SK-N-MC (cell line): ENCODE measurements at regions not wholly inside any gene's neighbourhood (a gene's known extent, or its start where the extent isn't known, plus 50 kb on each side); places are given as distances from the start of the nearest gene placed in this dataset.
"Not testable (repeated sequence)": the region's sequence is repeated elsewhere in the genome, so short reads cannot be mapped to it uniquely, and the experiment has no call there.

Source experiments
- DNase-seq: peaks from one replicate; pipeline ENCODE4 v3.0.0-alpha.2; 2011; ENCODE audit warnings: low read depth, low spot score
- H3K27ac ChIP-seq: fragments of 200-600 bp; sonication (generic); 2 replicates; pipeline ENCODE4 v1.5.1; 2016; ENCODE audit warnings: mixed run types
- H3K36me3 ChIP-seq: fragments of 200-600 bp; sonication (generic); 2 replicates; pipeline ENCODE4 v1.6.1; 2017; ENCODE audit warnings: antibody characterized with exemption, low read length, mixed read lengths; ENCODE audit not compliant: insufficient read depth
- H3K4me3 ChIP-seq: fragments of 200-600 bp; sonication (generic); 2 replicates; pipeline ENCODE4 v1.5.1; 2016
- H3K9ac ChIP-seq: fragments of 200-600 bp; sonication (generic); 2 replicates; pipeline ENCODE4 v1.8.0; 2017; ENCODE audit warnings: mixed run types, mixed read lengths; ENCODE audit not compliant: insufficient read length
- H3K9me3 ChIP-seq: fragments of 200-600 bp; sonication (generic); 2 replicates; pipeline ENCODE4 v1.6.1; 2017; ENCODE audit warnings: low read depth, mild to moderate bottlenecking, antibody characterized with exemption, low read length, moderate library complexity, mixed read lengths
- EZH2 ChIP-seq: fragments of 200-600 bp; sonication (generic); IDR thresholded peaks from one replicate; pipeline ENCODE4 v1.6.1; 2017; ENCODE audit warnings: antibody characterized with exemption
- FOXP2 ChIP-seq: optimal IDR thresholded peaks from 2 replicates; pipeline ENCODE3; 2011; ENCODE audit warnings: mild to moderate bottlenecking, moderate library complexity; ENCODE audit not compliant: insufficient read depth; ENCODE audit errors: extremely low read length, control extremely low read depth
- POLR2AphosphoS5 ChIP-seq: IDR thresholded peaks from 2 replicates; pipeline ENCODE4 v1.6.1; 2012; ENCODE audit warnings: mild to moderate bottlenecking, low read depth, low read length, borderline replicate concordance

GRCh38 chrX:28124416-28124815 is 143.2 kb upstream of the DCAF8L1 start:
- H3K9ac ChIP-seq = no peak overlapping the region
- no peak overlapping the region for H3K4me3 ChIP-seq
- no peak for TF ChIP-seq POLR2AphosphoS5
- H3K36me3 ChIP-seq = no peaks in the 10 kb centered on the region
- no peaks in the 10 kb centered on the region for H3K9me3 ChIP-seq
- no peak overlapping the region for H3K27ac ChIP-seq
- DNase-seq = no peak

DNA sequence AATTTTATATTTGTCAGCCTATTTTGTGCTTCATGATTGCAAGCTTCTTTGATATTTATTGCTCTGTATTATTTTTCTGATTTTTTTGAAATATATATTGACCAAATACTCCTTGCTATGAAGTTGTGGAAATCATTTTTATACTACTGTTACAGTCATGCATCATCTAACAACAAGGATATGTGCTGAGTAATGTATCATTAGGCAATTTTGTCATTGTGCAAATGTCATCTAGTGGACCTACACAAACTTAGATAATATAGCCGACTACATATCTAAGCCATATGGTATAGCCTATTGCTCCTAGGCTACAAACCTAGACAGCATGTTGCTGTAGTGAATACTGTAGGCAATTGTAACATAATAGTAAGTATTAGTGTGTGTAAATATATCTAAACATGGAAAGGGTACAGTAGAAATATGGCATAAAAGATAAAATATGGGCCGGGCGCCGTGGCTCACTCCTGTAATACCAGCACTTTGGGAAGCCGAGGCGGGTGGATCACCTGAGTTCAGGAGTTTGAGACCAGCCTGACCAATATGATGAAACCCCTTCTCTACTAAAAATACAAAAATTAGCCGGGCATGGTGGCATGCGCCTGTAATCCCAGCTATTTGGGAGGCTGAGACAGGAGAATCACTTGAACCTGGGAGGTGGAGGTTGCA is 139.5 kb upstream of the DCAF8L1 start:
- not testable (repeated sequence) for H3K9me3 ChIP-seq, H3K27ac ChIP-seq, H3K4me3 ChIP-seq, DNase-seq, H3K36me3 ChIP-seq, H3K9ac ChIP-seq

- no peaks in the 10 kb centered on the region for H3K9me3 ChIP-seq
- H3K9ac ChIP-seq = no peak overlapping the region
- H3K4me3 ChIP-seq = no peak overlapping the region
- no peaks in the 10 kb centered on the region for H3K36me3 ChIP-seq
- no peak overlapping the region for H3K27ac ChIP-seq
- TF ChIP-seq POLR2AphosphoS5 (no peak), EZH2 (no peak), FOXP2 (no peak)
- no peak for DNase-seq
Measured at GRCh38 chrX:28120072-28120471, 138.8 kb upstream of the DCAF8L1 start.

- no peak overlapping the region for H3K27ac ChIP-seq
- no peak for TF ChIP-seq POLR2AphosphoS5
- no peak for TF ChIP-seq FOXP2
- no peak for TF ChIP-seq EZH2
- no peak overlapping the region for H3K4me3 ChIP-seq
- H3K36me3 ChIP-seq = no peaks in the 10 kb centered on the region
- DNase-seq = no peak
- H3K9me3 ChIP-seq = no peaks in the 10 kb centered on the region
- H3K9ac ChIP-seq = no peak overlapping the region
Measured at GRCh38 chrX:28108186-28108945, 127.1 kb upstream of the DCAF8L1 start.

DNA sequence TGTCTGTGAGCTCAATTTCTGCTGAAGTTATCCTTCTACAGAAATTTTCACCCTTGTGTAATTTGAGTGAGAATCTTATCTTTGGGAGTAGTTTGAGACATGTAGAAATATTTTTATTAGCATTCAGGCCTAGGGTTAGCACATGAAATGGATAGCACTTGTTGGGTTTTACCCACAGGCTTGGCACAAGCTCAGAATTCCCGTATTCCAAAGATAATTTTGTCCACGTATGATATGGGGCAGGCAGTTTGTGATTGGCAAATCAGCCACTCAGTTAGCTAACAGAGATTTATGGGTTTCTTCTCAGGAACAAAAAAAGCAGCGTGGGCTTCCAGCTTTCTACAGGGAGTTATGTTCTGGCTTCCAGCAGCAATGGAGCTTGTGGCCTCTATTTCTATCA is 117.9 kb upstream of the DCAF8L1 start:
- Histone ChIP-seq H3K4me3 (no peak overlapping the region), H3K36me3 (no peaks in the 10 kb centered on the region), H3K9me3 (no peaks in the 10 kb centered on the region), H3K9ac (no peak overlapping the region), H3K27ac (no peak overlapping the region)
- DNase-seq = no peak
- TF ChIP-seq FOXP2 = no peak
- no peak for TF ChIP-seq EZH2
- TF ChIP-seq POLR2AphosphoS5 = no peak

DNA sequence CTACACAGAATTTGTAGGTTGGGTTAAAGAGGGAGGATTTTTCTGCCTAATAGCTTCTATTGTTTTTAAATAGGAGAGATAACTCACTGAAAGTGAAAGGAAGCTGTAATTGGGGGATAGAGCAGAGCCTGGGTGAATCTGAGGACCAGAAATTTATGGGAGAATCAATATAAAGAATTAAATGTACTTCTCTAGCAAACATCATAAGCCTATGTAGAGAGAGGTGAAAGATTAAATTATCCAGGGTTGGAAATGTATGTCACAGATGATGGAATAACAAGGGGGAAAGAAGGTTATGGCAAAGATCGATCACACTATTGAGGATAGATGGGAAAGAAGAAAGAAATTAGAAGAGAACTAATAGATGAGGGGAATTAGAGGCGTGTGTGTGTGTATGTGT is 104.4 kb upstream of the DCAF8L1 start:
- no peak overlapping the region for H3K27ac ChIP-seq
- no peak overlapping the region for H3K4me3 ChIP-seq
- H3K9me3 ChIP-seq = no peaks in the 10 kb centered on the region
- TF ChIP-seq EZH2 = no peak
- no peak for DNase-seq
- H3K9ac ChIP-seq = no peak overlapping the region
- H3K36me3 ChIP-seq = no peaks in the 10 kb centered on the region

GRCh38 chrX:28058901-28059300 is 77.7 kb upstream of the DCAF8L1 start:
- Histone ChIP-seq H3K9ac (no peak overlapping the region), H3K27ac (0 out of 2 replicates have a peak overlapping the region, but pooled peaks have one; percentile 51), H3K9me3 (no peaks in the 10 kb centered on the region), H3K36me3 (no peaks in the 10 kb centered on the region), H3K4me3 (no peak overlapping the region)
- DNase-seq = no peak
- TF ChIP-seq FOXP2 = no peak
- no peak for TF ChIP-seq EZH2
- TF ChIP-seq POLR2AphosphoS5 = no peak

GRCh38 chrX:28042826-28043564 is 61.7 kb upstream of the DCAF8L1 start:
- DNase-seq = no peak
- H3K36me3 ChIP-seq = no peaks in the 10 kb centered on the region
- H3K27ac ChIP-seq = no peak overlapping the region
- no peak for TF ChIP-seq FOXP2
- TF ChIP-seq EZH2 = no peak
- no peaks in the 10 kb centered on the region for H3K9me3 ChIP-seq
- H3K9ac ChIP-seq = no peak overlapping the region
- H3K4me3 ChIP-seq = no peak overlapping the region
